A549 (cell line): ENCODE measurements at regions not wholly inside any gene's neighbourhood (a gene's known extent, or its start where the extent isn't known, plus 50 kb on each side); places are given as distances from the start of the nearest gene placed in this dataset.

Source experiments
- BHLHE40 ChIP-seq: IDR thresholded peaks from 2 replicates; pipeline ENCODE4 v1.6.1; 2012; ENCODE audit warnings: low read depth, low read length, inconsistent platforms
- CBX8 ChIP-seq: fragments of 200-600 bp; sonication (generic); IDR thresholded peaks from 2 replicates; pipeline ENCODE4 v1.6.1; 2016
- CEBPB ChIP-seq, 2 experiments: fragments of >200 bp in 1 of 2; sonication (Bioruptor Twin) in 1 of 2; formaldehyde crosslinking in 1 of 2; IDR thresholded peaks; 2 replicates each; pipeline ENCODE4 v1.6.1; 2012 to 2016
- CHD2 ChIP-seq: fragments of 150-350 bp; IDR thresholded peaks from 2 replicates; pipeline ENCODE4 v1.6.1; 2014; ENCODE audit warnings: low read length; ENCODE audit not compliant: partially characterized antibody
- EP300 ChIP-seq, 2 experiments: fragments of >200 bp; sonication (Bioruptor Twin); formaldehyde crosslinking; IDR thresholded peaks; 2 replicates in 1 of 2; 3 replicates in 1 of 2; pipeline ENCODE4 v1.6.1; 2016 to 2017
- FOSB ChIP-seq: fragments of 250-450 bp; sonication (Bioruptor Pico); IDR thresholded peaks from 2 replicates; pipeline ENCODE4 v1.5.0; 2020; ENCODE audit warnings: mild to moderate bottlenecking, moderate library complexity
- PHF8 ChIP-seq: fragments of 200-600 bp; sonication (generic); IDR thresholded peaks from 2 replicates; pipeline ENCODE4 v1.6.1; 2016; ENCODE audit warnings: low read depth, mild to moderate bottlenecking, antibody characterized with exemption, moderate library complexity, borderline replicate concordance
- POLR2A ChIP-seq: IDR thresholded peaks from 2 replicates; pipeline ENCODE4 v1.6.1; 2012; ENCODE audit warnings: mild to moderate bottlenecking, low read length
- RAD21 ChIP-seq, 2 experiments: fragments of >200 bp in 1 of 2; sonication (Bioruptor Twin) in 1 of 2; formaldehyde crosslinking in 1 of 2; IDR thresholded peaks in 1 of 2; conservative IDR thresholded peaks in 1 of 2; 2 replicates in 1 of 2; 3 replicates in 1 of 2; pipeline ENCODE4 v1.6.1; 2012 to 2018; ENCODE audit warnings: inconsistent platforms in 1 of 2
- SREBF2 ChIP-seq: fragments of 450-650 bp; IDR thresholded peaks from 2 replicates; pipeline ENCODE4 v1.6.1; 2014; ENCODE audit warnings: mild to moderate bottlenecking, moderate library complexity
- TF ChIP-seq, protein P1 (sequence below): IDR thresholded peaks from 2 replicates; pipeline ENCODE4 v1.6.1; 2012
- TF ChIP-seq, protein P2 (sequence below): fragments of >200 bp; sonication (Bioruptor Twin); formaldehyde crosslinking; IDR thresholded peaks from 3 replicates; pipeline ENCODE4 v1.5.1; 2016

DNA sequence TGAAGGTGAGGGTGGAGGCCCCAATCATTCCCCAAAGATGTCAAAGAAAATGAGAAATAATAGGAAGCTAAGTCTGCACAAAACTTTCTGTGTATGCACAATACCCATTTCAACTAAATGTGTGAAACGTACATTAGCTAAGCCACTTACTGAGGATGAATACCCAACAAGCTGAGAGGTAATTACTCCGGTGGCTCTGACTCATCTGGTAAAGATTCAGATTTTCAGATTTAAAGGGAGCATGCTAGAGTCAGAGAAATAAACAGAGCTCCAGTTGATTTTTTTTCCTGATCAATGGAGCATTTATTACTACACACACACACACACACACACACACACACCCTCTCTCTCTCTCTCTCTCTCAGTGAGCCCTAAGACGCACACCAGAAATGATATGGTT is 194.8 kb upstream of the ARGLU1 start:
- TF ChIP-seq EP300 (IDR thresholded peaks at IDR 0.05) (no peak), SREBF2 (no peak), RAD21 (conservative IDR thresholded peaks at IDR 0.05 in 1 of 2, IDR thresholded peaks at IDR 0.05 in 1 of 2) (no peak), POLR2A (no peak), BHLHE40 (no peak), CBX8 (no peak), FOSB (CRISPR knock-in tag) (no peak), CHD2 (no peak), PHF8 (no peak), CEBPB (IDR thresholded peaks at IDR 0.05) (no peak)
- TF ChIP-seq, protein P1, sequence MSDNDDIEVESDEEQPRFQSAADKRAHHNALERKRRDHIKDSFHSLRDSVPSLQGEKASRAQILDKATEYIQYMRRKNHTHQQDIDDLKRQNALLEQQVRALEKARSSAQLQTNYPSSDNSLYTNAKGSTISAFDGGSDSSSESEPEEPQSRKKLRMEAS, result no peak
- TF ChIP-seq, protein P2, sequence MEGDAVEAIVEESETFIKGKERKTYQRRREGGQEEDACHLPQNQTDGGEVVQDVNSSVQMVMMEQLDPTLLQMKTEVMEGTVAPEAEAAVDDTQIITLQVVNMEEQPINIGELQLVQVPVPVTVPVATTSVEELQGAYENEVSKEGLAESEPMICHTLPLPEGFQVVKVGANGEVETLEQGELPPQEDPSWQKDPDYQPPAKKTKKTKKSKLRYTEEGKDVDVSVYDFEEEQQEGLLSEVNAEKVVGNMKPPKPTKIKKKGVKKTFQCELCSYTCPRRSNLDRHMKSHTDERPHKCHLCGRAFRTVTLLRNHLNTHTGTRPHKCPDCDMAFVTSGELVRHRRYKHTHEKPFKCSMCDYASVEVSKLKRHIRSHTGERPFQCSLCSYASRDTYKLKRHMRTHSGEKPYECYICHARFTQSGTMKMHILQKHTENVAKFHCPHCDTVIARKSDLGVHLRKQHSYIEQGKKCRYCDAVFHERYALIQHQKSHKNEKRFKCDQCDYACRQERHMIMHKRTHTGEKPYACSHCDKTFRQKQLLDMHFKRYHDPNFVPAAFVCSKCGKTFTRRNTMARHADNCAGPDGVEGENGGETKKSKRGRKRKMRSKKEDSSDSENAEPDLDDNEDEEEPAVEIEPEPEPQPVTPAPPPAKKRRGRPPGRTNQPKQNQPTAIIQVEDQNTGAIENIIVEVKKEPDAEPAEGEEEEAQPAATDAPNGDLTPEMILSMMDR, result no peak
